Ishikawa (cell line): ENCODE measurements at regions not wholly inside any gene's neighbourhood (a gene's known extent, or its start where the extent isn't known, plus 50 kb on each side); places are given as distances from the start of the nearest gene placed in this dataset.

Experiments
- CEBPB ChIP-seq: IDR thresholded peaks from 2 replicates; pipeline ENCODE4 v1.6.1; 2012
- CREB1 ChIP-seq: IDR thresholded peaks from 2 replicates; pipeline ENCODE4 v1.6.1; 2012; ENCODE audit warnings: low read depth
- EGR1 ChIP-seq: IDR thresholded peaks from 2 replicates; pipeline ENCODE4 v1.6.1; 2012
- EP300 ChIP-seq: IDR thresholded peaks from 2 replicates; pipeline ENCODE4 v1.6.1; 2012; ENCODE audit warnings: borderline replicate concordance
- FOXM1 ChIP-seq: IDR thresholded peaks from 2 replicates; pipeline ENCODE4 v1.6.1; 2012; ENCODE audit warnings: low read depth, borderline replicate concordance
- NFIC ChIP-seq: IDR thresholded peaks from 2 replicates; pipeline ENCODE4 v1.6.1; 2012
- RAD21 ChIP-seq: IDR thresholded peaks from 2 replicates; pipeline ENCODE4 v1.6.1; 2012; ENCODE audit warnings: low read depth
- REST ChIP-seq: IDR thresholded peaks from 2 replicates; pipeline ENCODE4 v1.6.1; 2012; ENCODE audit warnings: low read depth, mild to moderate bottlenecking
- TAF1 ChIP-seq: IDR thresholded peaks from 2 replicates; pipeline ENCODE4 v1.6.1; 2012; ENCODE audit warnings: low read depth, mild to moderate bottlenecking
- TCF12 ChIP-seq: IDR thresholded peaks from 2 replicates; pipeline ENCODE4 v1.6.1; 2012; ENCODE audit warnings: low read depth
- TEAD4 ChIP-seq: IDR thresholded peaks from 2 replicates; pipeline ENCODE4 v1.6.1; 2012
- USF1 ChIP-seq: IDR thresholded peaks from 2 replicates; pipeline ENCODE4 v1.6.1; 2012
- YY1 ChIP-seq: IDR thresholded peaks from 2 replicates; pipeline ENCODE4 v1.6.1; 2012; ENCODE audit warnings: low read depth
- ZBTB7A ChIP-seq: IDR thresholded peaks from 2 replicates; pipeline ENCODE4 v1.6.1; 2012; ENCODE audit warnings: low read depth
- TF ChIP-seq, protein P1 (sequence below): IDR thresholded peaks from 2 replicates; pipeline ENCODE4 v1.6.1; 2012

DNA sequence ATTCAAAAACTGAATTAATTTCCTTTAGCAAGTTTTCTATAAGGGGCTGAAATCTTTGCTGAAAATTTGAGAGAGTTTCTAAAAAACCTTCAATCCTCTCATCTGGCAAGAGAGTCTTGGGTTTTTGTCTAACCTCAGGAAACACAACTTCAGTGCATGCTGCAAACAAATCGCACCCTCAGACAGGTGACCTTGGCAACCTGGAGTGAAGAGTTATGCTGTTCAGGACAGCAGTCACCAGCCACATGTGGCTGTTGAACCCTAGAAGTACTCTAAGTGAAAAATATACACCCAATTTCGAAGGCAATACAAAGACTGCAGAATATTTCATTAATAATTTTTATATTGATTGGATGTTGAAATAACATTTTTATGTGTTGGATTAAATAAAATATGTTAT, 184.8 kb downstream of the RPS29 start:
- no peak for TF ChIP-seq CEBPB
- TF ChIP-seq, protein P1, sequence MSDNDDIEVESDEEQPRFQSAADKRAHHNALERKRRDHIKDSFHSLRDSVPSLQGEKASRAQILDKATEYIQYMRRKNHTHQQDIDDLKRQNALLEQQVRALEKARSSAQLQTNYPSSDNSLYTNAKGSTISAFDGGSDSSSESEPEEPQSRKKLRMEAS = no peak
- TF ChIP-seq TEAD4 = no peak
- no peak for TF ChIP-seq NFIC
- TF ChIP-seq ZBTB7A = no peak

DNA sequence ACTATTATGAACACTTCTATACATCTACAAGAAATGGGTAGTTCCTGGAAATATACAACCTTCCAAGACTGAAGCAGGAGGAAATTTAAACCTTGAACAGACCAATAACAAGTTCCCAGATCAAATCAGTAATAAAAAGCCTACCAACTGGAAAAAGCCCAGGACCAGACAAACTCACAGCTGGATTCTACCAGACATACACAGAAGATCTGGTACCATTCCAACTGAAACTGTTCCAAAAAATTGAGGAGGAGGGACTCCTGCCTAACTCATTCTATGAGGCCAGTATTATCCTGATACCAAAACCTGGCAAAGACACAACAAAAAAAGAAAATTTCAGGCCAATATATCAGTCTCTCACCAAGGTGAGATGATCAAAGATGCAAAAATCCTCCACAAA, 189.4 kb downstream of the RPS29 start:
- TF ChIP-seq TCF12 (no peak), FOXM1 (no peak), RAD21 (no peak), YY1 (no peak), CREB1 (no peak), ZBTB7A (no peak), CEBPB (no peak), EGR1 (no peak), REST (no peak), EP300 (no peak), NFIC (no peak), TEAD4 (no peak), USF1 (no peak), TAF1 (no peak)
- TF ChIP-seq, protein P1 = no peak

- no peak for TF ChIP-seq USF1
- TF ChIP-seq EP300 = no peak
- TF ChIP-seq TCF12 = no peak
- no peak for TF ChIP-seq RAD21
- no peak for TF ChIP-seq CREB1
- no peak for TF ChIP-seq REST
These were observed 204.4 kb downstream of the RPS29 start for GRCh38 chr14:49381778-49382177.

- no peak for TF ChIP-seq REST
- TF ChIP-seq RAD21 = no peak
- no peak for TF ChIP-seq EP300
- TF ChIP-seq FOXM1 = no peak
- TF ChIP-seq CREB1 = no peak
- no peak for TF ChIP-seq USF1
- no peak for TF ChIP-seq TEAD4
- TF ChIP-seq TCF12 = no peak
- TF ChIP-seq EGR1 = no peak
- TF ChIP-seq TAF1 = no peak
- TF ChIP-seq, protein P1 = no peak
- no peak for TF ChIP-seq NFIC
- TF ChIP-seq CEBPB = no peak
- TF ChIP-seq ZBTB7A = no peak
- no peak for TF ChIP-seq YY1
These were observed 218.5 kb downstream of the RPS29 start for GRCh38 chr14:49367696-49368095.
